ENCODE measurements at regions not wholly inside any gene's neighbourhood (a gene's known extent, or its start where the extent isn't known, plus 50 kb on each side); places are given as distances from the start of the nearest gene placed in this dataset.

DNA sequence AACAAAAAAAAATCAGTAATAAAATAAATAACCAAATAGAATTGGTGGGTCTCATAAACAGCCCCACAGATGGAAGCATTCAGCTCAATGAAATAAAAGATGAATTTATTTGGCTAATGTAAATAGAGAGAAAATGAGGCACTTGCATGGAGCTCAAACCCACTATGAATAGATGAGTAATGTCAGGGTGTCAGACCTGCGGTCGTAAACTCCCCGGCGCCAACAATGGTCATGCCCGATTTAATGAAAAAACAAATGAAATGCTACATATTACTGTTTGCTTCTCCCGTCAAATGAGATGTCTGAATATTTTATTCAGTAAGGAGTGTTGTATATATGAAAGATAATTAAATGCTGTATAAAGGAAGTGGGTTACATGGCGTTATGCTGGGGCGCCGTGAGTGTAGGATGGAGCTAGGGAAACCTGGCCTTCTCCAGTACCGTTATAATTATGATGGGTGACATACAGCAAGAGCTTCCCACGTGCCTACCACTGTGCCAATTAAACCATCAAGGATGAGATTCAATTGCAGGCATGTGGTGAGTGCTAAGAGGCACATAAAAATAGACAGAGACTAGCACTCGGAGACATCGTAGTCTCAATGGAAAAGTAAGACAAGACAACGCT, 648.1 kb downstream of the BCL11B start:
- TF ChIP-seq POLR2A (IDR thresholded peaks at IDR 0.05; ENCODE audit: low read length) (no peak), GATA1 (IDR thresholded peaks at IDR 0.05; ENCODE audit: low read depth, low read length) (no peak)
- DNase-seq, result no peak

DNA sequence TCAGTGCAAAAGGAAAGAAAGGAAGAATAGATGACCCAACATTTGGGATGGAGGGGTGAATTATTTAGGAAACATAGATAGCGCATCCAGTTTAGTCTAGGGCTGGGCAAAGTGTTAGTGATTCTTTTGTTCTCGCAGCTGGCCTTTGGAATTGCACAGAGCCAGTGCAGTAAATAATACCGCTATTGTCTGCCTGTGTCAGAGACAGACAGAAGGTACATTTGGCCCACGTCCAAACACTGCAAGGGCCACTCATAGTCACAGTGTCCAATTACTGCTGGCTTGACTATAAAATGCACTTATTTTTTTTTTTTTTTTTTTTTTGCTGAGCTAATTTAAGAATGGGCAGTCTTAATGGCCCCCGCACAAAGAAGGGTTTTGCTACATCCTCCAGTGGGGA, 638.6 kb downstream of the BCL11B start:
- no peak for DNase-seq
- TF ChIP-seq GATA1 (IDR thresholded peaks at IDR 0.05; ENCODE audit: low read depth, low read length) (no peak), POLR2A (IDR thresholded peaks at IDR 0.05; ENCODE audit: low read length) (no peak)

DNA sequence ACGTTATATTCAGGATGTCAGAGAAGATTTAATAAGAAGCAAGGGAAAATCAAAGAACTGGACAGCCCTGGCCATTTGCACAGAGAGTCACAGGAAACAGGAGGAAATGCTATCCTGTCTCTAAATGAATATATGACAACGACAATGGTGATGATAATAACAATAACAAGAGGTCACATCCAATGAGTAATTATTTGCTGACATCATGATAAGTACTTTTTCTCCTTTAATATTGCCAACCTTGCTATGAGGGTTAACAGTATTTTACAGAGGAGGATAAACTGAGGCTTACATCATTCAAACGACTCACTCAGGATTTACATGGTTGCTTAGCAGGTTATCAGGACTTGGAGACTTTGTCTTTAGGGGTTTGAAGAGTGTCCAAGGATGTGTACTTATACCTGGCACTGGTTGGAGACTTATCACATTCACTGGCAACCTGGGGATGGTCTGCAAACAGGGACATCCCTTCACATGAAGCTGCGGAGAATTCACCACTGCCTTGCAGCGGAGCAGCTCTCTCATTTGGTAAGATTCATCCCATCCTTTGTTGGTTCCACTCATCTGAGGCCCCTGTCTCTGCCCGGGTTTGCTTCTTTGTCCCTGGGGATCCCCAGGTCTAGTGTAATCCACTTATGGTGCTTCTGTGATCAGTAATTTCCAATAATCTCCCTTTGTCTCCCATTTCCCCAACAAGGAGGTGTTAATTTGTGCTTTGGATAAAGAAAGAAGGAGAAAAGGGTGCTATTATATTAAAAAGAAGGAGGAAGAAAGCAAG, 637.8 kb downstream of the BCL11B start:
- DNase-seq, result no peak

DNA sequence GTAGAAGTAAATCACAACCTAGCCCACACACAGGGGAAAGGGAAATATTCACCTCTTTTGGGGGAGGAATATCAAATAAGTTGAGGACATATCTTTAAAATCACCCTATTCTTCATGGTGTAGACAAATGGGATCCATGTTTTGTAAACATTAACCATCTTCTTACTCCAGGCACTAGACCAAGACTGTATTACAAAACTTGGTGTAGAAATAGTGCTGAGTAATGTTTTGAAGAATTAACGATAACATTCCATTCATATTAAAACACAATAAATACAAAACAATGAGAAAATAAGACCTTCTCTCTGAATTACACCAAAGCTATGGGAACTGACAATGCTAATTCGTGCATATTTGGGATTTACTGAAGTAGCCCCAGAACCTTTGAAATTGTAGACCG, 633.6 kb downstream of the BCL11B start:
- TF ChIP-seq POLR2A (IDR thresholded peaks at IDR 0.05; ENCODE audit: low read length), result no peak
- TF ChIP-seq GATA1 (IDR thresholded peaks at IDR 0.05; ENCODE audit: low read depth, low read length), result no peak
- no peak for DNase-seq

More for the DNA sequence above, 637.8 kb downstream of the BCL11B start:
- no peak for TF ChIP-seq POLR2A (IDR thresholded peaks at IDR 0.05; ENCODE audit: low read length)
- no peak for TF ChIP-seq GATA1 (IDR thresholded peaks at IDR 0.05; ENCODE audit: low read depth, low read length)

DNA sequence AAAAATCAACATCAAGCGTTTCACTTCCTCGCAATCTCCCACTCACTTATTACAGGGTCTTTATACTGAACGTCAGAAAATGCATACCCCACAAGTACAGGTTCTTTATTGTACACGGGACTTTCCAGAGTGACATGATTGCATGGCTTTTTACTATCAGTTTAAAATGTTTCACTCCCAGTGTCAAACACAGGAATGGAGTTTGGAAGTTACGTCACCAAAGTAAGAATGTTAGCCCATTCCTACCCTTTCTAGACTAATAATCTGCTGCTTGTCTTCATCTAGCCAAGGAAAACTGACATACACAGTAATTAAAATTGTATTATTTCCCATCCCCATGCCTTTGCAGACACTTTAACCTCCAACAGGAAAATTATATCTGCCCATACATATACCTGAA, 624.2 kb downstream of the BCL11B start:
- DNase-seq, result no peak
- TF ChIP-seq GATA1 (IDR thresholded peaks at IDR 0.05; ENCODE audit: low read depth, low read length) (no peak), POLR2A (IDR thresholded peaks at IDR 0.05; ENCODE audit: low read length) (no peak)

DNA sequence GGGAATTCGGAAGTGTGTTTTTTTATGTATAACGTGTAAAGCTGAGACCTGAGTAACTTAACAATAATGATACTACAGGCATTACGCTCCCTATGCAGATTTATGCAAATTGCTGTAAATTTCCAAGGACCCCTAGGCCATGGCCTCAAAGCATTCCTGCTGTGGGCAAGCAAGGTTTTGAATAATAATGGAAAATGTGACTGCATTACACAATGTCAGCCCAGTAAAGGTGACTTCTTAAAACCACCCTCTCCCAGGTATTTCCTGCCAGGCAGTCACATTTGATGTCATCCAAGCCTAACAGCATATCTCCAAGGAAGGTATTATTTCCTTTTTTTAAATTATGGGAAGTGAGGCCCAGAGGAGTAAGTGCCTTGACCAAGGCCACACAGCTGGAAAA, 621.0 kb downstream of the BCL11B start:
- DNase-seq, result no peak
- no peak for TF ChIP-seq GATA1 (IDR thresholded peaks at IDR 0.05; ENCODE audit: low read depth, low read length)
- TF ChIP-seq POLR2A (IDR thresholded peaks at IDR 0.05; ENCODE audit: low read length), result no peak

DNA sequence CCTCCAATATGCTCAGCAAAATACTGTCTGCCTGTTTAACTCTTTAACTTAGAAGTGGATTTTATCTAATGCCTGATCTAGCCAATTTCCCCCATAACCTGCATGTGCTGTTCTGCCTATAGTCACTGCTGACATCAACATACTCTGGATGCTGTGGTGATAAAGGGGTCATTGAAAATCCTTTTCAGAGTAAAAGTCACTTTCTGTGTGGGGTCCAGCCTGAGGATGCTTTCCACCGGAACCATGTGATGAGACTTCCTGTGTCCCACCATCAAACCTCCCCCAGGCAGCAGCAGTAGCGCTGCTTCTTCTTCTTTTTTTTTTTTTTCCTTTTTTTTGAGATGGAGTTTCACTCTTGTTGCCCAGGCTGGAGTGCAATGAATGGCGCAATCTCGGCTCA, 607.0 kb downstream of the BCL11B start:
- DNase-seq, result no peak
- TF ChIP-seq POLR2A (IDR thresholded peaks at IDR 0.05; ENCODE audit: low read length), result no peak
- TF ChIP-seq GATA1 (IDR thresholded peaks at IDR 0.05; ENCODE audit: low read depth, low read length), result no peak

DNA sequence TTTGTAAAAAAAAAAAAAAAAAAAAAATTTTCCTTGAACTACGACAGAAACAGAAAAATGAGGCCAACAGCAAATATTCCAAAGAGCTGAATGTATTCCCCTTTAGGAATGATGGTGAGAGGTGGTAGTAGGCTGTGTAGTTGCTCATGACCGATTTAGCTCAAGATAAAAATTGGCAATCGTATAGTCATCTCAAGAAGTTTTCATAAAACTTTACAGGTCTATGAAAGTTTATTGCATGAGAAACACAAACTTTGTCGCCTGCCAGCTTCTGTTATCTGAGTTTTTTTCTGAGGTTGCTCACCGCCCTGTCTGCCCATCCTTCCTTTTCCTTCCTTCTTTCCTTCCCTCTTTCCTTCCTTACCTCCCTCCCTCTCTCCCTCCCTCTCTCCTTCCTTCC, 605.5 kb downstream of the BCL11B start:
- no peak for TF ChIP-seq GATA1 (IDR thresholded peaks at IDR 0.05; ENCODE audit: low read depth, low read length)
- TF ChIP-seq POLR2A (IDR thresholded peaks at IDR 0.05; ENCODE audit: low read length), result no peak
- no peak for DNase-seq

DNA sequence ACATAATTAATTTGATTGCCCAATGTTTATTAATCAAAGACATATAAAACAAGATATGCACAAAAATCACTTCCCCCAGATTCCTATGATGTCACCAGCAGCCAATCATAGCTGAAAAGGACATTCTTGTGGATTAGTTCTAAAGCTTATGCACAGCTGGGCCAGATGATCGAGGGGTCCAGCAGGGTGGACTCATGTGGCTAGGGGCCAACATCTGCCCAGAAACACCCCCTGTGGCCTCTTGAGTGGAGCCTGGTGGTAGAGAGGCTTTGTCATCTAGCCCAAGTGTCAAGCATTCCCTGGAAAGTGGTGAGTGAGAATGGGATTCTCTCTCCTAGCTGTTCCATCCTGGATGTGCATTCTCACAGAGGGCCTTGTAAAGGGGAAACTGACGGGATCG, 590.0 kb downstream of the BCL11B start:
- TF ChIP-seq GATA1 (IDR thresholded peaks at IDR 0.05; ENCODE audit: low read depth, low read length) (no peak), POLR2A (IDR thresholded peaks at IDR 0.05; ENCODE audit: low read length) (no peak)
- DNase-seq, result no peak

DNA sequence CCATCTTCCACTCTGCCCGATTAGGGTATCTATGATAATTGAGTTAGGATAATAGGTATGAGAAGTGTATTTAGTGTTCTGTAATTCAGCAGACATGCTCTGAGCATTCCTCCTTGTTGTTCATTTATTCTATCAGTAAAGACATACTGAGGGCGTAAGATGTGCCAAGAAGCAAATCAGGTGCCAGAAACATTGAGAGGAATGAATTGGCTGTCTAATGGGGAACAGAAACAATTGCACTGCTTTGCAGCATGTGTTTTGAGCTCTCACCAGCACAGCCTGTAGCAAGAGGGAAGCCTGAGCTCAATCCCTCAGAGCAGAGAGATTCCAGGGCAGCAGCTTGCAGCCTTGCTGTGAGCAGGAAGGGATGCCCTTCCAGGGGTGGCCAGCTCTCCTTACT, 589.3 kb downstream of the BCL11B start:
- TF ChIP-seq POLR2A (IDR thresholded peaks at IDR 0.05; ENCODE audit: low read length), result no peak
- no peak for TF ChIP-seq GATA1 (IDR thresholded peaks at IDR 0.05; ENCODE audit: low read depth, low read length)
- DNase-seq, result no peak

DNA sequence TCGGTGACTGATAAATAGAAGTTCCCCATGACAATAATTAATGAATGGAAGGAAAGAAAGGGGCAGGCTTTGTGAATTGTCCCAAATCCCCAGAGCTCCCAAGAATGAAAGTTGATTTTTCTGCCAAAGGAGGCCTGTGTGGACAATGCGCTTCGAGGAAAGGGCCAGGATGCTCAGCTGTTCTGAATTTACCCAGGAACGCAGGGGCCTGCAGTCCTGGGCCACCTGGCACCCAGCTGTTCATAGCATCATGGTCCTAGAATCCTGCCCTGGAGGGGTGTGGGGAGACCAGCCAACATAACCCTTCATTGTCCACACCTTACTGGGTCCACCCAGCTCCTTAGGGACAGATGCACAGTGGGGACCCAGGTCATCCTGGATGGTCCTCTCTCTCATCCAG, 587.5 kb downstream of the BCL11B start:
- TF ChIP-seq POLR2A (IDR thresholded peaks at IDR 0.05; ENCODE audit: low read length), result no peak
- TF ChIP-seq GATA1 (IDR thresholded peaks at IDR 0.05; ENCODE audit: low read depth, low read length), result no peak
- DNase-seq, result no peak

DNA sequence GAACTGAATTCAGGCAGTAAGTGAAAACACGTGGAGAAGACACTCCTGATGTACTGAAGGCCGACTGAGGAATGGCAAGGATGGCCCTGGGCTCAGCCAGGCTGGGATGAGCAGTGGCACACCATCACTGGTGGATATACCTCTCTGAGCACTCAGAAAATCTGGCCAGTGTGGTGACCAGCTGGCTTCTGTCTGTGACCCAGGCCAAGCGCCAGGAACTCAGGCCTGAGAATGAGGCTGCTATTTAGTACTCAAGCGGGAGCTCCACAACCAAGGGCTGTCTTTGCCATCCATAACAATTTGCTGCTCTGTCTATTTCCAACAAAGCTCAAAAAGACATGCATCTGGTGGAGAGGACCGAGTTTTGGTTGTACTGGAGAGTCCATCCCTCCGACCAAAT, 586.3 kb downstream of the BCL11B start:
- DNase-seq, result no peak
- no peak for TF ChIP-seq POLR2A (IDR thresholded peaks at IDR 0.05; ENCODE audit: low read length)
- no peak for TF ChIP-seq GATA1 (IDR thresholded peaks at IDR 0.05; ENCODE audit: low read depth, low read length)

DNA sequence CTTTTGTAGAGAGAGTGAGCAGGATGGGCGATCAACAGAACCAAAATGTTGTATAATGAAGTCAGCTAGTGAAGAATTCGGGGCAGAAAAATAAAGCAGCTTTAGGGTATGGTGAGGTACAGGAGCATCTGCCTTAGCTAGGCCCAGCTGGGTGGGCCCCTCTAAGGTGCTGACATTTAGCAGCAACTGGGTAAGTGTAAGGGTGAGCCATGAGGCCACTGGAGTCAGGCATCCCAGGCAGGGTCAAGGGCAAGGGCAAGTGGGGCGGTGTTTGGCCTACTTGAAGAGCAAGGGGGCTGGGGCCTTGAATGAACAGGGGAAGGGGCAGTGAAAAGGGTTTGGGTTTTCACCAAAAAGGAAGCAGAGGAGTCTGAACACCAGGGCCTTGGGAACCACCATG, 583.6 kb downstream of the BCL11B start:
- no peak for DNase-seq
- TF ChIP-seq POLR2A (IDR thresholded peaks at IDR 0.05; ENCODE audit: low read length) (no peak), GATA1 (IDR thresholded peaks at IDR 0.05; ENCODE audit: low read depth, low read length) (no peak)

DNA sequence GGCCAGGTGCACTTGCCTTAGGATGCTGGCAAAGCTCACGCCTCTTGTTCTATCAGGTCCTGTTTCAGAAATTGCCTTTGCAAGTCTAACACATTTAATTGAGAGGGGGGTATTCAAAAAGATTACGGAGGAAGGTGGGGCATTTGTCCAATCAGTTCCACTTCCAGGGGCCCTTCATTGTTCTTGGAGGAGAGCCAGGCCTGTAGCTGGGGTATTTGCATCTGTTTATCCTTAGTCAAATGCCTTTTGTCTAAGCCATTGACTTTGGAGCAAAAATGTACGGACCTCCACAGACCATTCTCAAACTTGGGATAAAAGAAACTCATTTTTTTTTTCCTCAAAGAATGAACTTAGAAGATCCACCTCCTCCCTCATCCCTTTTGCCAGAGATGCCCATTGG, 582.0 kb downstream of the BCL11B start:
- TF ChIP-seq POLR2A (IDR thresholded peaks at IDR 0.05; ENCODE audit: low read length) (no peak), GATA1 (IDR thresholded peaks at IDR 0.05; ENCODE audit: low read depth, low read length) (no peak)
- no peak for DNase-seq

DNA sequence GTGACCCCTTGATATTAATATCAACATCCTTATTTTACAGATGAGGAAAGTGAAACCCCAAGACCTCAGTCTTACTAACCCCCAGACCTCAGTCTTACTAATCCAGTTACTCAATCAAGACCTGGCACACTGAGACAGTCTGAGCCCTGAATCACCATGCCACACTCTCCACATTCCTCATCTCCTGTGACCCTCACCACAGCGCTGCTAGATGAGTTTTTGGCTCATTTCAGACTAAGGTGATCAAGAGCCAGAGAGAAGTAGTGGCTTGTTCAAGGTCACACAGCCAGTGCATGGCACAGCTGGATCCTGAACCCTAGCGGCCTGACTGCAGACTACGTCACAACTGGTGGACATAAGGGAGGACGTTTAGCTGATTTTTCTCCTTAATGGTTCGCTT, 579.2 kb downstream of the BCL11B start:
- TF ChIP-seq POLR2A (IDR thresholded peaks at IDR 0.05; ENCODE audit: low read length), result no peak
- no peak for TF ChIP-seq GATA1 (IDR thresholded peaks at IDR 0.05; ENCODE audit: low read depth, low read length)
- no peak for DNase-seq

Data from erythroblast (primary cell).